ENCODE measurements at regions not wholly inside any gene's neighbourhood (a gene's known extent, or its start where the extent isn't known, plus 50 kb on each side); places are given as distances from the start of the nearest gene placed in this dataset.
A peak's percentile ranks its signal among the peaks of the same experiment; 100 is the strongest.

GRCh38 chr6:71388856-71389527 lies 100.4 kb downstream of the OGFRL1 start:
- no peaks in the 10 kb centered on the region for H3K27me3 ChIP-seq
- H3K36me3 ChIP-seq = no peaks in the 10 kb centered on the region
- H3K4me1 ChIP-seq = peaks cover 0 to 64% (median 23%) of the 10 kb centered on the region in 4 donors
- H3K9me3 ChIP-seq = no peaks in the 10 kb centered on the region
- H3K27ac ChIP-seq = peak overlapping the region in 1 of 4 donors; percentile 3
- intact Hi-C loops (cut with DNase I) = no loop called here
- DNase-seq = no peak
- H3K4me3 ChIP-seq = no peak overlapping the region
- 43 to 59% methylated on average over 4 of the region's 4 CpGs for WGBS, 2 donors
- TF ChIP-seq POLR2A (IDR thresholded peaks at IDR 0.05) (no peak), EP300 (IDR thresholded peaks at IDR 0.05) (no peak), POLR2AphosphoS5 (IDR thresholded peaks at IDR 0.05) (no peak)
- TF ChIP-seq, protein P1, sequence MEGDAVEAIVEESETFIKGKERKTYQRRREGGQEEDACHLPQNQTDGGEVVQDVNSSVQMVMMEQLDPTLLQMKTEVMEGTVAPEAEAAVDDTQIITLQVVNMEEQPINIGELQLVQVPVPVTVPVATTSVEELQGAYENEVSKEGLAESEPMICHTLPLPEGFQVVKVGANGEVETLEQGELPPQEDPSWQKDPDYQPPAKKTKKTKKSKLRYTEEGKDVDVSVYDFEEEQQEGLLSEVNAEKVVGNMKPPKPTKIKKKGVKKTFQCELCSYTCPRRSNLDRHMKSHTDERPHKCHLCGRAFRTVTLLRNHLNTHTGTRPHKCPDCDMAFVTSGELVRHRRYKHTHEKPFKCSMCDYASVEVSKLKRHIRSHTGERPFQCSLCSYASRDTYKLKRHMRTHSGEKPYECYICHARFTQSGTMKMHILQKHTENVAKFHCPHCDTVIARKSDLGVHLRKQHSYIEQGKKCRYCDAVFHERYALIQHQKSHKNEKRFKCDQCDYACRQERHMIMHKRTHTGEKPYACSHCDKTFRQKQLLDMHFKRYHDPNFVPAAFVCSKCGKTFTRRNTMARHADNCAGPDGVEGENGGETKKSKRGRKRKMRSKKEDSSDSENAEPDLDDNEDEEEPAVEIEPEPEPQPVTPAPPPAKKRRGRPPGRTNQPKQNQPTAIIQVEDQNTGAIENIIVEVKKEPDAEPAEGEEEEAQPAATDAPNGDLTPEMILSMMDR (IDR thresholded peaks at IDR 0.05) = no peak

- 93 to 95% methylated on average over 1 of the region's 1 CpG for WGBS, 2 donors
- TF ChIP-seq, protein P1 (IDR thresholded peaks at IDR 0.05) = no peak
- no peak for TF ChIP-seq POLR2AphosphoS5 (IDR thresholded peaks at IDR 0.05)
- no peak for TF ChIP-seq POLR2A (IDR thresholded peaks at IDR 0.05)
- no peak for TF ChIP-seq EP300 (IDR thresholded peaks at IDR 0.05)
- intact Hi-C loops (cut with DNase I) = no loop called here
- Histone ChIP-seq H3K36me3 (no peaks in the 10 kb centered on the region), H3K9me3 (no peaks in the 10 kb centered on the region), H3K4me3 (no peak overlapping the region), H3K4me1 (peaks cover 0 to 65% (median 41%) of the 10 kb centered on the region in 4 donors), H3K27ac (no peak overlapping the region), H3K27me3 (no peaks in the 10 kb centered on the region)
- DNase-seq = no peak
Measured at GRCh38 chr6:71391126-71391525, 102.5 kb downstream of the OGFRL1 start.

GRCh38 chr6:71392276-71392675 lies 103.7 kb downstream of the OGFRL1 start:
- Histone ChIP-seq H3K4me3 (no peak overlapping the region), H3K36me3 (peaks cover 0 to 3% (median 0%) of the 10 kb centered on the region in 4 donors), H3K4me1 (peaks cover 0 to 62% (median 43%) of the 10 kb centered on the region in 4 donors), H3K27me3 (no peaks in the 10 kb centered on the region), H3K9me3 (no peaks in the 10 kb centered on the region), H3K27ac (peak overlapping the region in 1 of 4 donors; percentile 51)
- WGBS, 2 donors = 85 to 87% methylated on average over 1 of the region's 1 CpG
- TF ChIP-seq POLR2A (IDR thresholded peaks at IDR 0.05) (no peak), EP300 (IDR thresholded peaks at IDR 0.05) (no peak), POLR2AphosphoS5 (IDR thresholded peaks at IDR 0.05) (no peak)
- DNase-seq = no peak
- intact Hi-C loops (cut with DNase I) = no loop called here

- Histone ChIP-seq H3K27ac (peak overlapping the region; percentile 45 to 62 (median 52)), H3K27me3 (no peaks in the 10 kb centered on the region), H3K4me3 (no peak overlapping the region), H3K4me1 (peaks cover 0 to 50% (median 40%) of the 10 kb centered on the region in 4 donors), H3K36me3 (peaks cover 0 to 11% (median 0%) of the 10 kb centered on the region in 4 donors), H3K9me3 (no peaks in the 10 kb centered on the region)
- 45 to 54% methylated on average over 1 of the region's 1 CpG for WGBS, 2 donors
- intact Hi-C loops (cut with DNase I) = no loop called here
- TF ChIP-seq, protein P1 (IDR thresholded peaks at IDR 0.05) = no peak
- TF ChIP-seq POLR2AphosphoS5 (IDR thresholded peaks at IDR 0.05) = peak in 1 of 4 donors; percentile 27
- DNase-seq = no peak
Measured at GRCh38 chr6:71393471-71393870, 104.9 kb downstream of the OGFRL1 start.

GRCh38 chr6:71393981-71394432 lies 105.4 kb downstream of the OGFRL1 start:
- Histone ChIP-seq H3K4me1 (peaks cover 0 to 44% (median 37%) of the 10 kb centered on the region in 4 donors), H3K27ac (peak overlapping the region; percentile 45 to 62 (median 52)), H3K9me3 (no peaks in the 10 kb centered on the region), H3K27me3 (no peaks in the 10 kb centered on the region), H3K36me3 (peaks cover 0 to 11% (median 0%) of the 10 kb centered on the region in 4 donors), H3K4me3 (no peak overlapping the region)
- DNase-seq = no peak
- intact Hi-C loops (cut with DNase I) = no loop called here
- TF ChIP-seq, protein P1 (IDR thresholded peaks at IDR 0.05) = no peak
- no peak for TF ChIP-seq POLR2A (IDR thresholded peaks at IDR 0.05)
- no peak for TF ChIP-seq POLR2AphosphoS5 (IDR thresholded peaks at IDR 0.05)
- no peak for TF ChIP-seq EP300 (IDR thresholded peaks at IDR 0.05)
- WGBS, 2 donors = 84 to 89% methylated on average over 1 of the region's 1 CpG
